HPDE6-E6E7 (cell line): ENCODE measurements at regions not wholly inside any gene's neighbourhood (a gene's known extent, or its start where the extent isn't known, plus 50 kb on each side); places are given as distances from the start of the nearest gene placed in this dataset.

Experiments
- DNase-seq: peaks from one replicate; pipeline ENCODE4 v3.0.0; 2011; ENCODE audit warnings: missing footprints; ENCODE audit errors: extremely low spot score

- no peak for DNase-seq
These were observed 342.0 kb upstream of the PODXL start for GRCh38 chr7:131898418-131898817.

DNA sequence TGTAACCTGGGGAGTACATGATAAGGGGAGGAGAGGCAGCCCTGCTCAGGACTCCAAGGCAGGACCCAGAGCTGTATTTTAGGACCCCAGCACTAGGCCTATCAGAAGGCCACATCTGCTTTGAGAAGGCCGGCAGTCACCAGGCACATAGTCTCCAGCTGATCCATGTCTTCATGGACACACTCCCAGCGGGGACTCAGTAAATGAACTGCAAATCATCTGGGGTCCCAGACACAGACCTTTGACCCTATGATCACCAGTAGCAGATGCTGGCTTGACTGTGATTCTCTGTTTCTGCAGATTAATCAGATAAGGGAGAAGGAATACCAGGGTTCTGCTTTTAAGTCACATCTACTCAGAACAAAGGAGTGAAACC lies 341.4 kb upstream of the PODXL start:
- DNase-seq = no peak

GRCh38 chr7:131897016-131897789 lies 340.8 kb upstream of the PODXL start:
- no peak for DNase-seq

GRCh38 chr7:131896165-131896863 lies 339.9 kb upstream of the PODXL start:
- no peak for DNase-seq

- no peak for DNase-seq
These were observed 339.2 kb upstream of the PODXL start for GRCh38 chr7:131895541-131896164.

GRCh38 chr7:131893631-131894340 lies 337.4 kb upstream of the PODXL start:
- DNase-seq = no peak

GRCh38 chr7:131890176-131890575 lies 333.7 kb upstream of the PODXL start:
- DNase-seq = no peak

GRCh38 chr7:131889572-131890150 lies 333.2 kb upstream of the PODXL start:
- DNase-seq = no peak

- DNase-seq = no peak
These were observed 327.3 kb upstream of the PODXL start for GRCh38 chr7:131883769-131884168.

GRCh38 chr7:131883196-131883595 lies 326.8 kb upstream of the PODXL start:
- no peak for DNase-seq

DNA sequence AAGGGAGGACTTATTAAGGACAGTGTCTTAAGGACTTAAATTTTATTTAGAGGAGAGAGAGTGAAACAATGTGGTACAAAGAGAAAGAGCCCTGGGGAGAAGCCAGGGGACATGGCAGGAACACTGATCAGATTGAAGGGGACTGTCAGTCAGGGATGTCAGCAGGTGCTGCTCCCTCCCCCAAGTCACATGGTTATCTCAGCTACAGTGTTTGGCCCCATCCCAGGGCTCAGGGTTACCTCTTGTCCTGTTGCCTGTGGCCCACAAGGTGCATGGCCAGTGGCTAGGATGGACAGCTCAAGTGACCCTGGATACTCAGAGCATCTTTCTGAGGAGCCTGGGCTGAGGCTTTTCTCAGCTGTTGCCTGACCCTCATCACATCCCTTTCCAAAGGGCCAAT lies 325.9 kb upstream of the PODXL start:
- DNase-seq = no peak

GRCh38 chr7:131880078-131880477 lies 323.6 kb upstream of the PODXL start:
- DNase-seq = no peak

GRCh38 chr7:131879424-131879823 lies 323.0 kb upstream of the PODXL start:
- no peak for DNase-seq

GRCh38 chr7:131878777-131879176 lies 322.3 kb upstream of the PODXL start:
- DNase-seq = no peak

GRCh38 chr7:131873581-131873980 lies 317.2 kb upstream of the PODXL start:
- DNase-seq = no peak

DNA sequence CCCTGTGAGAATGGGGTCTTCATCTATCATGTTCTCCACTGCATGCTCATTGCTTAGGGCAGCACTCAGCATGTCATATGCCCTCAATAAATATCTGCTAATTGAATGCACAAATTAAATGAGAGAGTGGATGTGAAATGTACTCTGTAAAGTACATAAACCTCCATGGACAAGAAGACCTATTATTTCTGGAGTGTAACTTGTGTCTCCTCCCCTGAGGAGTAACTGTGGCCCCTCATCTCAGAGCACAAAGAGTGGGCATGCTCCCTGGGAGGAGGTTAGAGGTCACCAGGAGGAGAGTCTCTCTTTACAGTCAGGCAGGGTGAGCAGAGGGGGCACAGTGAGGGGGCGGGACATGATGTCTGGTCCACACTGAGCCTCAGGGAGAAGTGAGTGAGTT lies 313.6 kb upstream of the PODXL start:
- DNase-seq = no peak

DNA sequence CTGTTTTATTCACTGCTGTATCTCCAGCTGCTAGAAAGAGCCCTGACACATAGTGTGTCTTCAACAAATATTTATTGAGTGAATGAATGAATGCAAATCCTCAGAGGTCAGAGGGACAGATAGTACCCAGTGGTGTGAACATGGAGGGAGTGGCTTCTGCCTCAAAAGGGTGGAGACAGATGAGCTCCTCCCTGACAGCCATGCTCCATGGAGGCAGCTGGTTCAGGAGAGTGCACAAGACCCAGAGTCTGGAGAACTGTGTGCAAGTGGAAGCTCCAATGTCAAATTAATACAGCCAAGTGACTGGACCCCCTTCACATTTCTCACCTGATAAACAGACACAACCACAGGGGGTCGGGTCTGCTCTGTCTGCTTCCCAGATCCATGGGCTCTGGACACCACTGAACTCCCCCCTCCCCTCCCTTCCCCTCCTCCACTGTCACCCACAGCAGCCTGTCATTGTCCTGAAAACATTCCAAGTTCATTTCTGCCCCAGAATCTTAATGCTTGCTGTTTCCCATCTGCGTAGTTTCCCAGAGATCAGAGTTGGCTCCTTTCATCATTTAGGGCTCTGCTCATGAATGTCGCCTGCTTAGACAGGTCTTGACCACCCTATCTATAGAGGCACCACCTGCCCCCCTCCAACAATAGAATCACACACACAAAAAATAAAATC lies 312.9 kb upstream of the PODXL start:
- DNase-seq = no peak

DNA sequence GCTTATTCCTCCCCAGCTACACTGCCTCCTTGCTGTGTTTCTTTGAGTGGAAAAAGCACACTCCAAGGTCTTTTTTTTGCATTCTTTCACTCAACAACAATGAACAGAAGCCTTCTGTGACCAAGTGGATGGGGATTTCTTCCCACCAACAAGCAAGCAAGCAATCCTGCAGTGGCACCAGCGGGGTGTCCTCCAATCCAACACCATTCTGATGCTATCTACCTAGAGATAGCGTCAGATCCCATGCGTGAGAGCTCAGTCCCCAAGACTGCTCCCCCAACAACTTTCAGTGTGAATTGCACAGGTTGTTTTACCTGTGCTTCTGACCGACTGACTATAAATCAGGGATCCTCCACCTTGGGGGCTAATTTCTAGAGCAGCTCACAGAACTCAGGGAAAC lies 311.0 kb upstream of the PODXL start:
- no peak for DNase-seq

DNA sequence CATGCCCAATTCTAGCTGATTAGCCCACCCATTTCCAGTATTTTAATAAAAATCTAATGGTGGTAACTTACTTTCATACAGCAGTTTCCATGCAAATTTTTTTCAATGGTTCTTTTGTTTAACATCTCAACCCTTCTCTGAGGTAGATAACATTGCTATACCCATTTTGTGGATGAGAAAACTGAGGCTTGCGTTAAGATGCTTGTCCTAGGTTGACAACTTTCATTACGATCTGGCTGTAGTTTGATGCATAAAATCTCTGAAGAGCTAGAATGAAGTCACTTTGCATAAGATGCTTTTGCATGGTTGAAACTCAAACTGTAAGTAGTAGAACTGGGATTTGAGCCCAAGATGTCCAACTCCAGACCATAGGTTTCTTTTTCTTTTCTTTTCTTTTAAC lies 309.5 kb upstream of the PODXL start:
- DNase-seq = no peak

GRCh38 chr7:131861620-131862346 lies 305.4 kb upstream of the PODXL start:
- no peak for DNase-seq
